ENCODE measurements at regions not wholly inside any gene's neighbourhood (a gene's known extent, or its start where the extent isn't known, plus 50 kb on each side); places are given as distances from the start of the nearest gene placed in this dataset.
"Not testable (repeated sequence)": the region's sequence is repeated elsewhere in the genome, so short reads cannot be mapped to it uniquely, and the experiment has no call there.

DNA sequence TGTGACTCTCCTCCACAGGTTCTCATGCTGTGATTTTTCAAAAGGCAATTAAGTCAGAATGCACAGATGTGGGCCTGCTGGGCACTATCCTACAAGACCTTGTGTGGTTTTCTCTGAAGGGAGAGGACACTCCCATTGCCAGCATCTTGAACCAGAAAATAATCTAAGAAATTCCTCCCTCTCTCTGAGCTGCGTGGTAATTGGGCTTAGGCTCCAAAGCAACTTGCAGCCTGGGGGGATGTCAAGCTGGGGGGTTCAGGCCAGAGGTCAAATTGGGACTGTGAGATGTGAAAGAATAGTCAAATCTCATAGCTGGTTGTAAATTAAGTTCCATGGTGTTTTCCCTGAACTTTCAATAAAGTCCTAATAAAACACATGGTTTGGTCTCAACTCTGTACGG is 350.6 kb upstream of the SLC7A11 start:
- ATAC-seq, result no peak
- TF ChIP-seq, protein P1, sequence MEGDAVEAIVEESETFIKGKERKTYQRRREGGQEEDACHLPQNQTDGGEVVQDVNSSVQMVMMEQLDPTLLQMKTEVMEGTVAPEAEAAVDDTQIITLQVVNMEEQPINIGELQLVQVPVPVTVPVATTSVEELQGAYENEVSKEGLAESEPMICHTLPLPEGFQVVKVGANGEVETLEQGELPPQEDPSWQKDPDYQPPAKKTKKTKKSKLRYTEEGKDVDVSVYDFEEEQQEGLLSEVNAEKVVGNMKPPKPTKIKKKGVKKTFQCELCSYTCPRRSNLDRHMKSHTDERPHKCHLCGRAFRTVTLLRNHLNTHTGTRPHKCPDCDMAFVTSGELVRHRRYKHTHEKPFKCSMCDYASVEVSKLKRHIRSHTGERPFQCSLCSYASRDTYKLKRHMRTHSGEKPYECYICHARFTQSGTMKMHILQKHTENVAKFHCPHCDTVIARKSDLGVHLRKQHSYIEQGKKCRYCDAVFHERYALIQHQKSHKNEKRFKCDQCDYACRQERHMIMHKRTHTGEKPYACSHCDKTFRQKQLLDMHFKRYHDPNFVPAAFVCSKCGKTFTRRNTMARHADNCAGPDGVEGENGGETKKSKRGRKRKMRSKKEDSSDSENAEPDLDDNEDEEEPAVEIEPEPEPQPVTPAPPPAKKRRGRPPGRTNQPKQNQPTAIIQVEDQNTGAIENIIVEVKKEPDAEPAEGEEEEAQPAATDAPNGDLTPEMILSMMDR (IDR thresholded peaks at IDR 0.05), result no peak
- no peaks in the 10 kb centered on the region for H3K27me3 ChIP-seq
- WGBS, 2 donors, result 81 to 83% methylated on average over 2 of the region's 2 CpGs
- intact Hi-C loops (cut with DNase I), result no loop called here
- DNase-seq, result no peak
- no peak overlapping the region for H3K4me3 ChIP-seq
- no peak overlapping the region for H3K27ac ChIP-seq
- no peaks in the 10 kb centered on the region for H3K36me3 ChIP-seq
- H3K9me3 ChIP-seq, result no peaks in the 10 kb centered on the region
- peaks cover 0 to 28% (median 12%) of the 10 kb centered on the region in 9 donors for H3K4me1 ChIP-seq

DNA sequence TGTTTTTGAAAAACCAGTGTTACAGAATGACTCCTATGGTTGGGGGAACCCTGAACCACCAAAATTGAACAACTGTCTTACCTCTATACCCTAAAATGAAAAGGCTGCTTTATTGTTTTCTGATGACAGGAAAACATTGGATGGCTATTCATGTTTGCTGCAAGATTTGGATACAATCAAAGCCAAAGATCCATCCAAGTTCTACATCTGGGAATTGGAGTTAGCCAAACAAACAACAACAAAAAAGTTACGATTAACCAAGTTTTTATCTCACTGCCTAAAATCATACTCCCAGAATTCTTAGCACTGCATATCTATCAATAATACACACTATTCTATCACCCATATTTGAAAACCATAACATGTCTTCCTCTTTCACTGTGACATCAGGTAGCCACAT is 349.7 kb upstream of the SLC7A11 start:
- 24 to 32% methylated on average over 1 of the region's 1 CpG for WGBS, 2 donors
- Histone ChIP-seq H3K4me1 (peaks cover 0 to 18% (median 8%) of the 10 kb centered on the region in 9 donors), H3K27ac (no peak overlapping the region), H3K27me3 (no peaks in the 10 kb centered on the region), H3K9me3 (no peaks in the 10 kb centered on the region), H3K4me3 (no peak overlapping the region), H3K36me3 (no peaks in the 10 kb centered on the region)
- ATAC-seq, result no peak
- TF ChIP-seq, protein P1 (IDR thresholded peaks at IDR 0.05), result no peak
- intact Hi-C loops (cut with DNase I), result no loop called here
- DNase-seq, result no peak

DNA sequence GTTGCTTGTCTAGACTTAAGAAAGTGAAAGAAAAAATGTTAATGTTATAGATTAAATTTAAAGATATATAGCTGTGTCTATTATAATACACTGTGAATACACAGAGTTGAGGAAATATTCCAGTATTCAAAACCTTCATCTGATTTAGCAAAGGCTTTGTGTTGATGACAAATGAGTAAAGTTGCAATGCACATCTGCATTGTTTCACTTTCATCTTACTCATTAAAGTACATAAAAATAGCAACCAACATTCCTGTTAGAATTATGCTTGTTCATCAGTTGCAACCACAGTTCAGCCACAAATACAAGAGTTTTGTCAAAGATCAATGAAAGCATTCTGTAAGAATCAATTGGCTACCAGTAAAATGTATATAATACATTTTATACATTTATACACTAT is 346.4 kb upstream of the SLC7A11 start:
- Histone ChIP-seq H3K27ac (no peak overlapping the region), H3K4me3 (no peak overlapping the region), H3K4me1 (no peaks in the 10 kb centered on the region), H3K9me3 (no peaks in the 10 kb centered on the region), H3K27me3 (no peaks in the 10 kb centered on the region), H3K36me3 (no peaks in the 10 kb centered on the region)
- intact Hi-C loops (cut with DNase I), result no loop called here
- DNase-seq (no peak), ATAC-seq (no peak)
- TF ChIP-seq, protein P1 (IDR thresholded peaks at IDR 0.05), result no peak

DNA sequence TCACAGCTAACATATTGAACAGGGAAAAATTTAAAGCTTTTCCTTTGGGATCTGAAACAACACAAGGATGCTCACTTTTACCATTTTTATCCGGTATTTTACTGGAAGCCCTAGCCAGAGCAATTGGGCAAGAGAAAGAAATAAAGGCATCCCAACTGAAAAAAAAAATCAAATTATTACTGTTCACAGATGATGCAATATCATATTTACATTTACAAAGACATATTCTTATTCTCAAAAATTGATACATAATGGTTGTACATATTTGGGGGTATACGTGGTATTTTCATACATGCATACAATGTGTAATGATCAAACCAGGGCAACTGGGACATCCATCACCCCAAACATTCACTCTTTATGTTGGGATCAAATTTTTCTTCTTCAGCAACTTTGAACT is 337.0 kb upstream of the SLC7A11 start:
- 90 to 92% methylated on average over 2 of the region's 2 CpGs for WGBS, 2 donors
- DNase-seq, result no peak
- no peaks in the 10 kb centered on the region for H3K36me3 ChIP-seq
- H3K27me3 ChIP-seq, result no peaks in the 10 kb centered on the region
- H3K9me3 ChIP-seq, result peaks cover 0 to 66% (median 23%) of the 10 kb centered on the region in 11 donors
- no peak overlapping the region for H3K4me3 ChIP-seq
- TF ChIP-seq, protein P1 (IDR thresholded peaks at IDR 0.05), result no peak
- ATAC-seq, result no peak
- no peak overlapping the region for H3K27ac ChIP-seq
- H3K4me1 ChIP-seq, result no peaks in the 10 kb centered on the region
- intact Hi-C loops (cut with DNase I), result no loop called here

DNA sequence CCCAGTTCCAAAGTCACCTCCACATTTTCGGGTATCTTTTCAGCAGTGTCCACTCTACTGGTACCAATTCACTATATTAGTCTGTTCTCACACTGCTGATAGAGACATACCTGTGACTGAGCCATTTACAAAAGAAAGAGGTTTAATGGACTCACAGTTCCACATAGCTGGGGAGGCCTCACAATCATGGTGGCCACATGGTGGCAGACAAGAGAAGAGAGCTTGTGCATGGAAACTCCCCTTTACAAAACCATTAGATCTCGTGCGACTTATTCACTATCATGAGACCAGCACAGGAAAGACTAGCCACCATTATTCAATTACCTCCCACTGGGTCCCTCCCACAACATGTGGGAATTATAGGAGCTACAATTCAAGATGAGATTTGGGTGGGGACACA is 335.7 kb upstream of the SLC7A11 start:
- H3K4me3 ChIP-seq; DNase-seq; intact Hi-C loops (cut with DNase I); H3K27ac ChIP-seq; H3K4me1 ChIP-seq; ATAC-seq; H3K27me3 ChIP-seq; H3K36me3 ChIP-seq: not testable (repeated sequence)
- H3K9me3 ChIP-seq, result peaks cover 0 to 66% (median 23%) of the 10 kb centered on the region in 11 donors
- 82 to 88% methylated on average over 3 of the region's 3 CpGs for WGBS, 2 donors

Measured in heart right ventricle (tissue), 16 donors.